ENCODE measurements at regions not wholly inside any gene's neighbourhood (a gene's known extent, or its start where the extent isn't known, plus 50 kb on each side); places are given as distances from the start of the nearest gene placed in this dataset.
"Not testable (repeated sequence)": the region's sequence is repeated elsewhere in the genome, so short reads cannot be mapped to it uniquely, and the experiment has no call there.

GRCh38 chr2:52288596-52288995 is 1256.7 kb upstream of the NRXN1 start:
- DNase-seq, result no peak
- intact Hi-C loops (cut with DNase I), result no loop called here

DNA sequence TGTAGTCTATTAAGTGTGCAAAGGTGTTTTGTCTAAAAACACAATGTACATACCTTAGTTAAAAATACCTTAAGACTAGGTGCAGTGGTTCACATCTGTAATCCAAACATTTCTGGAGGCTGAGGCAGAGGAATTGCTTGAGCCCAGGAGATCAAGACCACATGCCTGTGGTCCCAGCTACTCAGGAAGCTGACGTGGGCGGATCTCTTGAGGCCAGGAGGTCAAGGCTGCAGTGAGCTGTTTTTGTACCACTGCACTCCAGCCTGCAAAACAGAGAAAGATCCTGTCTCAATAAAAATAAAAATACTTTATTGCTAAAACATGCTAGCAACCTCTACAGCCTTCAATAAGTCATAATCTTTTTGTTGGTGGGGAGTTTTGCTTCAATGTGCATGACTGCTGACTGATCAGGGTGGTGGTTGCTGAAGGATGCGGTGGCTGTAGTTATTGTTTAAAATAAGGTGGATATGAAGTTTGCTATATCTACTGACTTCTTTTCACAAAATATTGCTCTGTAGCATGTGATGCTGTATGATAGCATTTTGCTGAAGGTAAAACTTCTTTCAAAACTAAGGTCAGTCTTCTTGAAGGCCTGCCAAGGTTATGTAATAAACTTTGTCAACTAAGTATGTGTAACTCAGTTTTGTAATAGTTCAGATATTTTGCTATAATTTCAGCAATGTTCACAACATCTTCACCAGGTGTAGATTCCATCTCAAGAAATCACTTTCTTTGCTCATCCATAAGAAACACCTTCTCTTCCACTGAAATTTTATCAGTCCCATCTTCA is 1238.0 kb upstream of the NRXN1 start:
- intact Hi-C loops (cut with DNase I), result no loop called here

GRCh38 chr2:52264911-52265310 is 1233.0 kb upstream of the NRXN1 start:
- intact Hi-C loops (cut with DNase I), result no loop called here
- DNase-seq, result no peak

More for the DNA sequence above, 1238.0 kb upstream of the NRXN1 start:
- no peak for DNase-seq

- intact Hi-C loops (cut with DNase I), result no loop called here
- no peak for DNase-seq
Observed at GRCh38 chr2:52264488-52264887, 1232.6 kb upstream of the NRXN1 start.

DNA sequence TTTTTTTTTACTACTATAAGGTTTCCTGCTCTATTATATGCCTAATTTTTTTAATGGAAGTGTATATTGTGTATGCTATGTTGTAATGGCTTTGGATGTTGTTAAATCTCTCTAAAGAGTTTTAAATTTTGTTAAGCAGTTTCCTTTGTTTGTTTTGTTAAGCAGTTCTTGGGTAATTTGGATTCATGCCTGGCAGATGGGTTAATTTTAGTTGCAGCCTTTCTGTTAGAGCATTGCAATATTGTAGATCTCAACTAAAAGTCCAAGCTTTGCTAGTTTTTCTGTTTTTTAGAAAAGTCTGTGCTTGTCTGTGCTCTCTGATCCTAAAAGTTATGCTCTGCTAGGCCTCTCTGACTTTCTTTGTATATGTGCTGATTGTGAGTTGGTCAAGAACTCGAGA is 1229.0 kb upstream of the NRXN1 start:
- intact Hi-C loops (cut with DNase I), result no loop called here
- no peak for DNase-seq

DNA sequence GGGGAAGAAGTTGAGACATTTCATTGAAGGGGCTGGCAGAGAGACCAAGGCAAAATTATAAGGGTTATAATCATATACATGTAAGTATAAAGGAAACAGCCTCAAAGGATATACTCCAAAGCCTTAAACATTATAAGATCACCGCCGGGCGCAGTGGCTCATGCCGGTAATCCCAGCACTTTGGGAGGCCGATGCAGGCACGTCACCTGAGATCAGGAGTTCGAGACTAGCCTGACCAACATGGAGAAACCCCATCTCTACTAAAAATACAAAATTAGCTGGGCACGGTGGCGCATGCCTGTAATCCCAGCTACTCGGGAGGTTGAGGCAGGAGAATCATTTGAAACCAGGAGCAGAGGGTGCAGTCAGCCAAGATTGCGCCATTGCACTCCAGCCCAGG is 1227.0 kb upstream of the NRXN1 start:
- DNase-seq; intact Hi-C loops (cut with DNase I): not testable (repeated sequence)

DNA sequence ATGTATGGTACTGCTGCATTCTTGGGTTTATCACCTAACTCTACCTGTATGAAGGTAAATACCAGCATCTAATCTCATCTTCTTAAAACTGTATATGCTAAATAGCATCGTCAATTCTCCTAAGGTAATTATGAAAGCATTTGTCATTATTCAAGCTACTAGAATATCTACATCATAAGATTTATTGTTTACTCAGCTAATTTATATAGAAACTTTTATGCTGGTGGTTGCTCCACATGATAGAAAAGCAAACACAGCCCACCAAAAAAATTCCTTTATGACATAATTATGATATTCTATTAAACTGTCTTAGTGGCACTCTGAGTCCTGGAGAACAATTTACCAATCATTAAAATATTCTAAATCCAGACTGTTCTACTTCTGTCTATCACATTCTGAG is 1226.1 kb upstream of the NRXN1 start:
- intact Hi-C loops (cut with DNase I), result no loop called here
- DNase-seq, result no peak

GRCh38 chr2:52253416-52253980 is 1221.6 kb upstream of the NRXN1 start:
- intact Hi-C loops (cut with DNase I), result no loop called here

GRCh38 chr2:52238782-52239181 is 1206.8 kb upstream of the NRXN1 start:
- no peak for DNase-seq
- intact Hi-C loops (cut with DNase I), result no loop called here

More at GRCh38 chr2:52253416-52253980, 1221.6 kb upstream of the NRXN1 start:
- no peak for DNase-seq

- DNase-seq, result peak in 6 of 42 donors; percentile 2 to 48 (median 7)
- intact Hi-C loops (cut with DNase I), result no loop called here
Observed at GRCh38 chr2:52222128-52222527, 1190.2 kb upstream of the NRXN1 start.

GRCh38 chr2:52220393-52220792 is 1188.5 kb upstream of the NRXN1 start:
- intact Hi-C loops (cut with DNase I), result no loop called here
- peak in 1 of 42 donors; percentile 4 for DNase-seq

- intact Hi-C loops (cut with DNase I), result no loop called here
- no peak for DNase-seq
Observed at GRCh38 chr2:52210611-52211010, 1178.7 kb upstream of the NRXN1 start.

DNA sequence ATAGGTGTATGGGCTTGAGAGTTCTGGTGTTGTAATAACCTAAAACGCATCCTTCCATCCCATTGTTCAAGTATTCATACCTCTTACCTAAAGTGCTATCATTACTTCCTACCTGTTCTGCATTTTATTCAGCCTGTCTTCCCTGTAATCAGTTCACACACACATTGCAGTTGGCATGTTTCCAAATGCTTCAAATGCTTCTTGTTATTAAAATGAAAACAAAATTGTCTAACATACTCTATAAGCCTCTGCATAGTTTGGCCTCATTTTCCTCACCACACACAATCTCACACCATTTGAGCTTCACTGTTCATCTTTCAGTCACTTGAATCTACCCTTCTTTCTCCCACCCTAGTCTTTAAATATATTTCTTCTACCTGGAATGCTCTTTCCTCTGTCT is 1178.2 kb upstream of the NRXN1 start:
- intact Hi-C loops (cut with DNase I), result no loop called here
- no peak for DNase-seq

DNA sequence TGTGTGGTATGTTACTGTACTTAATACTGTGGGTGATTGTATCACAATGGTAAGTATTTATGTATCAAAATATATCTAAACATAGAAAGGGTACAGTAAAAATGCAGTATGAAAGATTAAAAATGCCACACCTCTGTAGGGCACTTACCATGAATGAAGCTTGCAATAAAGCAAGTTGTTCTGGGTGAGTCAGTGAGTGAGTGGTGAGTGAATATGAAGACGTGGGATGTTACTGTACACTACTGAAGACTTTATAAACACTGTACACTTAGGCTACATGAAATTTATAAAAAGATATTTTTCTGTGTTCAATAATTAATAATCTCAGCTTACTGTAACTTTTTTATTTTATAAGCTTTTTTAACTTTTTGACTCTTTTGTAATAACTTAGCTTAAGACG is 1162.4 kb upstream of the NRXN1 start:
- intact Hi-C loops (cut with DNase I), result no loop called here

DNA sequence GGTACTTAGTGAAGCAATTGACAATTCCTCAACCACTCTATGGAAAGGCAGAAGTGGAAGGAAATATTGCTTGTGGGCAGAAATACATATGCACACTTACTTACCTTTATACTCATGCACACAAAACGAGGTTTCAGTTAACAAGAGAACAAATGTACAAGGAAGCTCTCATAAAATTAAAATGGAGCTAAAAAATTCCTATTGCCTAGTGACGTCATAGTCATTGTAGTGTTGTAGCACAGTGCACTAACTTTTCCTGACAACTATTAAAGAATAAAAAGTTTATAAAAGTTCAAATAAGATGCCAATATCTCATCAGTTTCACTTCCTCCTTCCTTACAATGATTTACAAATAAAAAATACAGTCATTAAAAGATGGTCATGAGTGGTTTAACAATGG is 1161.9 kb upstream of the NRXN1 start:
- DNase-seq, result no peak
- intact Hi-C loops (cut with DNase I), result no loop called here

More for the DNA sequence above, 1162.4 kb upstream of the NRXN1 start:
- DNase-seq, result no peak

DNA sequence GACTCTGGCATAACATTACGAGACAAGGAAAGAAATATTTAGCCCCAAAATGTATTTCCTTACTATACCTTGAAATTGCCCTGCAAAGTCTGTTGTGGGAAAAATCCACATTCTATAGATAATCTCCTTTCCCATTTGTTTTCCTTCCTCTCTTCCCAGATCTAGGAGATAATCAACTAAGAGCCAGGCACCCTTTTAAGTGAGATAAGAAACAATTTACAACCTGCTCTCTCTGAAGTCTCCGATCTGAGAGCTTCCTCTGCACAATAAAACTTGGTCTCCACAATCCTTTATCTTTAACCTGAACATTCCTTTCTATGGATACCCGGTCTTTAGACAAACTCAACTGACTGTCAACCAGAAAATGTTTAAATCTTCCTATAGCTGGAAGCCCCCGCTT is 1160.7 kb upstream of the NRXN1 start:
- intact Hi-C loops (cut with DNase I), result no loop called here
- DNase-seq, result no peak

DNA sequence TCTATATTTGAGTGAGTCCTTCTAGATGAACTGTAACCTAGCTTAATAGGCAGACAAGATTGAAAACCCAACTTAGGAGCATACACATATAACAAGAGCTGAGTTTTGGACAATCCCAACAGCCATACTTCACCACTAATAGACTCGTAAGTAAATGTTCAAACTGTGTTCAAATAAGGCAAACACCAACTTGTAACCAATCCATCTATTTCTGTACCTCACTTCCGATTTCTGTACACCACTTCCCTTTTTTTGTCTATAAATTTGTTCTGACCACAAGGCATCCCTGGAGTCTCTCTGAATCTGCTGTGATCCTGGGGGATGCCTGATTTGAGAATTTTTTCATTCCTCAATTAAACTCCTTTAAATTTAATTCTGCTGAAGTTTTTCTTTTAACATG is 1149.1 kb upstream of the NRXN1 start:
- no peak for DNase-seq
- intact Hi-C loops (cut with DNase I), result no loop called here

- no peak for DNase-seq
- intact Hi-C loops (cut with DNase I), result no loop called here
Observed at GRCh38 chr2:52178845-52179244, 1146.9 kb upstream of the NRXN1 start.

GRCh38 chr2:52145005-52145404 is 1113.1 kb upstream of the NRXN1 start:
- no peak for DNase-seq
- intact Hi-C loops (cut with DNase I), result no loop called here

DNA sequence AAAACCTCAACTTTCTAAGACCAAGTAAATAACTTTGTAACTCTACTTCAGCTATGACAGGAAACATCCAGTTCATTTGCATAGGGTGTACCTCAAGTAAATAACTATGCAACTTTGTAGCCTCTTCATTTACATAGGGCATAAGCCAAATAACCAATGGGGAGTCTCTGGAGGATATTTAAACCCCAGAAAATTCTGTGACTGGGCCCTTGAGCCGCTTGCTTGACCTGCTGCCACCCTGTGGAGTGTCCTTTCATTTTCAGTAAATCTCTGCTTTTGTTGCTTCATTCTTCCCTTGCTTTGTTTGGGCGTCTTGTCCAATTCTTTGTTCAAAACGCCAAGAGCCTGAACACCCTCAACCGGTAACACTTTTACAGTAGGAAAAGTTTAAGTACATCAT is 1112.7 kb upstream of the NRXN1 start:
- intact Hi-C loops (cut with DNase I), result no loop called here
- no peak for DNase-seq

DNA sequence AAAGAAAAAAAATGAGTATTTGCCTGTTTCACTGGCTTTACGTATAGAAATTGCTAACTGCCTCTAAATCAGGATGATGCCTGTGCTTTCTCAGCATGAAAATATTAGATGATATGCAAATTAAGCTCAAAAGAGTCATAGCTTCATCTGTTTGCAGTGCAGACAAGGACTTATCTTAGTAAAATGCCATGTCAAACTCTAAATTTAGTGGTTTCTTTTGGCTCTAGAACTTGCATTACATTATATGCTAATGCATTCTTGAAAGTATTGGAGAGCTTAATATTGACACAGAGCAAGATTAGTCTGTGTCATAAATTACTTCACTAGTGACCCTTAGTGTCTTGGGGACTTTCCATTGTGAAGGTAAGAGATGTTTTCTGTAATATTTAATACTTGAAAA is 1109.1 kb upstream of the NRXN1 start:
- no peak for DNase-seq
- intact Hi-C loops (cut with DNase I), result no loop called here
